Mucosa of descending colon (tissue), 3 donors: ENCODE measurements at regions not wholly inside any gene's neighbourhood (a gene's known extent, or its start where the extent isn't known, plus 50 kb on each side); places are given as distances from the start of the nearest gene placed in this dataset.

Source experiments
- ATAC-seq: fragments of 200-7000 bp; cut with Tn5 transposase; one replicate; pipeline ENCODE4 v1.9.1; 2020; ENCODE audit warnings: mild to moderate bottlenecking, moderate library complexity
- DNase-seq, 3 donors: peaks; one replicate each; pipeline ENCODE4 v3.0.0-alpha.2; 2020
- H3K36me3 ChIP-seq: fragments of 200-600 bp; one replicate; pipeline ENCODE4 v1.8.0; 2021; ENCODE audit warnings: low read depth, mild to moderate bottlenecking
- H3K4me1 ChIP-seq: fragments of 200-600 bp; one replicate; pipeline ENCODE4 v1.8.0; 2021; ENCODE audit warnings: low read depth, mild to moderate bottlenecking
- H3K4me3 ChIP-seq: fragments of 200-600 bp; one replicate; pipeline ENCODE4 v1.8.0; 2021; ENCODE audit warnings: mild to moderate bottlenecking
- H3K9me3 ChIP-seq: fragments of 200-600 bp; one replicate; pipeline ENCODE4 v1.8.0; 2021; ENCODE audit warnings: mild to moderate bottlenecking
- CTCF ChIP-seq: fragments of 200-600 bp; IDR thresholded peaks from one replicate; pipeline ENCODE4 v1.8.0; 2022; ENCODE audit warnings: antibody characterized with exemption, mild to moderate bottlenecking
- intact Hi-C, 2 donors: fragments of 100-400 bp; cut with DNase I in 1 of 2; cut with micrococcal nuclease in 1 of 2; formaldehyde crosslinking; loops; one replicate each; pipeline versions ENCODE4 v1.11.0 to v1.11.1; 2022; cut with DNase I, micrococcal nuclease
- donor health status: DM: no; HTN: no; CAD: no; lungs with moderate emphysema.
- donor health status: DM: no; HTN: no; CAD: no.
- donor health status: DM: no; HTN: yes; CAD: no.

DNA sequence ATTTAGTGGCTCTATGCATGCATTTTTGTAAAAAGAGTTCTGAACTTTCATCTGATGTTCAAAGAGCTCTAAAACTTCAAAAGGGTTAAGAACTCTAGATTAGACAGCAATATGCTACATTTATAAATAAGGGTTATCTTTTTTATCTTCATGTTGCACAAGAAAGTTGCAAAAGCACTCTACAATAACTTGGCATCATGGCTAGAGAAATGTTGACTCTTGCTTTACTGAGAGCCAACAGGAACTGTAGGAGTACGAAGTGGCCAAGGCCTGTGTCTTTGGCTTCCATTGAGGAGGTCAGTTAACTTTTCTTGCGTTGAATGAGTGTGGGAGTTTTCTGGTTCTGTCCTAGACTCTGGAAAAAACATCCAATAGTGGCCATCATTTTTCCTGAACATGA lies 516.9 kb downstream of the TFAP2B start:
- intact Hi-C loops = no loop called here
- no peak for ATAC-seq
- Histone ChIP-seq H3K36me3 (no peaks in the 10 kb centered on the region), H3K4me3 (no peak overlapping the region), H3K9me3 (no peaks in the 10 kb centered on the region), H3K4me1 (no peaks in the 10 kb centered on the region)
- no peak for DNase-seq
- no peak for TF ChIP-seq CTCF

- no peak for DNase-seq
- intact Hi-C loops = no loop called here
- H3K4me3 ChIP-seq = no peak overlapping the region
- no peak for ATAC-seq
- H3K9me3 ChIP-seq = no peaks in the 10 kb centered on the region
- TF ChIP-seq CTCF = no peak
- no peaks in the 10 kb centered on the region for H3K36me3 ChIP-seq
- no peaks in the 10 kb centered on the region for H3K4me1 ChIP-seq
Observed at GRCh38 chr6:51336185-51336584, 517.5 kb downstream of the TFAP2B start.

GRCh38 chr6:51337277-51337676 lies 518.6 kb downstream of the TFAP2B start:
- Histone ChIP-seq H3K4me3 (no peak overlapping the region), H3K9me3 (no peaks in the 10 kb centered on the region), H3K4me1 (no peaks in the 10 kb centered on the region), H3K36me3 (no peaks in the 10 kb centered on the region)
- ATAC-seq = no peak
- no peak for TF ChIP-seq CTCF
- DNase-seq = no peak
- intact Hi-C loops = no loop called here

GRCh38 chr6:51339108-51339507 lies 520.4 kb downstream of the TFAP2B start:
- TF ChIP-seq CTCF = no peak
- no peaks in the 10 kb centered on the region for H3K36me3 ChIP-seq
- ATAC-seq (no peak), DNase-seq (no peak)
- H3K4me1 ChIP-seq = no peaks in the 10 kb centered on the region
- H3K9me3 ChIP-seq = no peaks in the 10 kb centered on the region
- intact Hi-C loops = no loop called here
- H3K4me3 ChIP-seq = no peak overlapping the region

DNA sequence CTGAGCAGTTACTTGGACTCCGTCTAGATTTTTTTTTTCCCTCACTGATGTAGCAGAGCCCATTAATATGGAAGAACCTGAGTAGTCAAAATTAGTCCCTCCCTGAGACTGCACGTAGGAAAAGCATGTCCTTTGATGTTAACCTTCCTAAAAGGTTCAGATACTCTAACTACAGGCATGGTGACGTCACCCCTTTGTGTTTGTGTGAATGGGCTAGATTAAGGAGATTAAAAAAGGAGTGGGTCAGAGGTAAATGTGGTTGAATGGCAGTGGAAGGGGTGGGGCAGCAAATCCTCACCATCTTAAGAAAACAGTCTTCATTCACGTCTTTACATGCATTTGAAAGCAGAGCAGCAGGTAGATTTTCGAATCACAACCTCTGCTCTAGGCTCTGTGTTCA lies 521.1 kb downstream of the TFAP2B start:
- Histone ChIP-seq H3K4me1 (no peaks in the 10 kb centered on the region), H3K36me3 (no peaks in the 10 kb centered on the region), H3K9me3 (no peaks in the 10 kb centered on the region), H3K4me3 (no peak overlapping the region)
- no peak for DNase-seq
- no peak for ATAC-seq
- intact Hi-C loops = no loop called here
- TF ChIP-seq CTCF = no peak

- H3K9me3 ChIP-seq = no peaks in the 10 kb centered on the region
- H3K4me1 ChIP-seq = no peaks in the 10 kb centered on the region
- no peak overlapping the region for H3K4me3 ChIP-seq
- no peaks in the 10 kb centered on the region for H3K36me3 ChIP-seq
- ATAC-seq (no peak), DNase-seq (no peak)
- no peak for TF ChIP-seq CTCF
- intact Hi-C loops = no loop called here
Observed at GRCh38 chr6:51342393-51342792, 523.7 kb downstream of the TFAP2B start.
